ENCODE measurements at regions not wholly inside any gene's neighbourhood (a gene's known extent, or its start where the extent isn't known, plus 50 kb on each side); places are given as distances from the start of the nearest gene placed in this dataset.

- H3K27me3 ChIP-seq (ENCODE audit: insufficient read depth, low read depth, low read length), result no peaks in the 10 kb centered on the region
- no peak overlapping the region for H3K9ac ChIP-seq (ENCODE audit: low read length)
- no peaks in the 10 kb centered on the region for H3K36me3 ChIP-seq (ENCODE audit: insufficient read depth, low read length)
- no peak overlapping the region for H3K4me2 ChIP-seq (ENCODE audit: low read length)
- H3K79me2 ChIP-seq (replicated peaks; ENCODE audit: insufficient read depth, low read length), result no peaks in the 10 kb centered on the region
- no peak overlapping the region for H3K27ac ChIP-seq (ENCODE audit: low read length)
- TF ChIP-seq CTCF (IDR thresholded peaks at IDR 0.05; ENCODE audit: poor library complexity, severe bottlenecking), result no peak
- no peak for TF ChIP-seq EP300 (conservative IDR thresholded peaks at IDR 0.05; ENCODE audit: poor library complexity, severe bottlenecking)
- TF ChIP-seq TAF1 (IDR thresholded peaks at IDR 0.05; ENCODE audit: low read depth), result no peak
- TF ChIP-seq EZH2 (IDR thresholded peaks at IDR 0.05; ENCODE audit: borderline replicate concordance, insufficient read depth, low read length, poor library complexity, severe bottlenecking), result no peak
- TF ChIP-seq SMC3 (conservative IDR thresholded peaks at IDR 0.05; ENCODE audit: poor library complexity), result no peak
- TF ChIP-seq MXI1 (conservative IDR thresholded peaks at IDR 0.05; ENCODE audit: poor library complexity, severe bottlenecking), result no peak
- no peak for TF ChIP-seq POLR2AphosphoS5 (IDR thresholded peaks at IDR 0.05)
- no peak for TF ChIP-seq RAD21 (conservative IDR thresholded peaks at IDR 0.05)
- TF ChIP-seq REST (IDR thresholded peaks at IDR 0.05; ENCODE audit: borderline replicate concordance), result no peak
- H3F3A ChIP-seq (ENCODE audit: insufficient read depth, low read length, poor library complexity, severe bottlenecking), result no peaks in the 10 kb centered on the region
- no peaks in the 10 kb centered on the region for H3K9me2 ChIP-seq (ENCODE audit: insufficient read depth, low read length)
- no peaks in the 10 kb centered on the region for H3K9me3 ChIP-seq (ENCODE audit: low read length)
- no peak overlapping the region for H2AFZ ChIP-seq (ENCODE audit: low read depth, low read length)
- H3K4me3 ChIP-seq (ENCODE audit: low read length), result no peak overlapping the region
- no peaks in the 10 kb centered on the region for H4K20me1 ChIP-seq (ENCODE audit: insufficient read depth)
These were observed 1148.3 kb downstream of the EPHA7 start for GRCh38 chr6:92271091-92271490.

- H3K4me3 ChIP-seq (ENCODE audit: low read length), result no peak overlapping the region
- H3K9ac ChIP-seq (ENCODE audit: low read length), result no peak overlapping the region
- H3K27ac ChIP-seq (ENCODE audit: low read length), result no peak overlapping the region
- H3K79me2 ChIP-seq (replicated peaks; ENCODE audit: insufficient read depth, low read length), result no peaks in the 10 kb centered on the region
- H3F3A ChIP-seq (ENCODE audit: insufficient read depth, low read length, poor library complexity, severe bottlenecking), result no peaks in the 10 kb centered on the region
- H3K4me2 ChIP-seq (ENCODE audit: low read length), result no peak overlapping the region
- TF ChIP-seq POLR2AphosphoS5 (IDR thresholded peaks at IDR 0.05) (no peak), EP300 (conservative IDR thresholded peaks at IDR 0.05; ENCODE audit: poor library complexity, severe bottlenecking) (no peak), MXI1 (conservative IDR thresholded peaks at IDR 0.05; ENCODE audit: poor library complexity, severe bottlenecking) (no peak), TAF1 (IDR thresholded peaks at IDR 0.05; ENCODE audit: low read depth) (no peak), EZH2 (IDR thresholded peaks at IDR 0.05; ENCODE audit: borderline replicate concordance, insufficient read depth, low read length, poor library complexity, severe bottlenecking) (no peak), REST (IDR thresholded peaks at IDR 0.05; ENCODE audit: borderline replicate concordance) (no peak), CTCF (IDR thresholded peaks at IDR 0.05; ENCODE audit: poor library complexity, severe bottlenecking) (no peak), SMC3 (conservative IDR thresholded peaks at IDR 0.05; ENCODE audit: poor library complexity) (no peak), RAD21 (conservative IDR thresholded peaks at IDR 0.05) (no peak)
- no peak overlapping the region for H2AFZ ChIP-seq (ENCODE audit: low read depth, low read length)
- no peaks in the 10 kb centered on the region for H4K20me1 ChIP-seq (ENCODE audit: insufficient read depth)
- H3K36me3 ChIP-seq (ENCODE audit: insufficient read depth, low read length), result no peaks in the 10 kb centered on the region
- no peaks in the 10 kb centered on the region for H3K27me3 ChIP-seq (ENCODE audit: insufficient read depth, low read depth, low read length)
- H3K9me3 ChIP-seq (ENCODE audit: low read length), result no peaks in the 10 kb centered on the region
- no peaks in the 10 kb centered on the region for H3K9me2 ChIP-seq (ENCODE audit: insufficient read depth, low read length)
These were observed 1149.0 kb downstream of the EPHA7 start for GRCh38 chr6:92270365-92270764.
